ENCODE measurements at regions not wholly inside any gene's neighbourhood (a gene's known extent, or its start where the extent isn't known, plus 50 kb on each side); places are given as distances from the start of the nearest gene placed in this dataset.

GRCh38 chr9:78122631-78123030 is 91.0 kb upstream of the GNAQ start:
- WGBS, 2 donors, result 52 to 53% methylated on average over 5 of the region's 5 CpGs
- no peak overlapping the region for H3K4me3 ChIP-seq
- TF ChIP-seq, protein P1, sequence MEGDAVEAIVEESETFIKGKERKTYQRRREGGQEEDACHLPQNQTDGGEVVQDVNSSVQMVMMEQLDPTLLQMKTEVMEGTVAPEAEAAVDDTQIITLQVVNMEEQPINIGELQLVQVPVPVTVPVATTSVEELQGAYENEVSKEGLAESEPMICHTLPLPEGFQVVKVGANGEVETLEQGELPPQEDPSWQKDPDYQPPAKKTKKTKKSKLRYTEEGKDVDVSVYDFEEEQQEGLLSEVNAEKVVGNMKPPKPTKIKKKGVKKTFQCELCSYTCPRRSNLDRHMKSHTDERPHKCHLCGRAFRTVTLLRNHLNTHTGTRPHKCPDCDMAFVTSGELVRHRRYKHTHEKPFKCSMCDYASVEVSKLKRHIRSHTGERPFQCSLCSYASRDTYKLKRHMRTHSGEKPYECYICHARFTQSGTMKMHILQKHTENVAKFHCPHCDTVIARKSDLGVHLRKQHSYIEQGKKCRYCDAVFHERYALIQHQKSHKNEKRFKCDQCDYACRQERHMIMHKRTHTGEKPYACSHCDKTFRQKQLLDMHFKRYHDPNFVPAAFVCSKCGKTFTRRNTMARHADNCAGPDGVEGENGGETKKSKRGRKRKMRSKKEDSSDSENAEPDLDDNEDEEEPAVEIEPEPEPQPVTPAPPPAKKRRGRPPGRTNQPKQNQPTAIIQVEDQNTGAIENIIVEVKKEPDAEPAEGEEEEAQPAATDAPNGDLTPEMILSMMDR (IDR thresholded peaks at IDR 0.05), result no peak
- no peak for TF ChIP-seq POLR2A (IDR thresholded peaks at IDR 0.05)
- H3K27me3 ChIP-seq, result peaks cover 0 to 4% (median 0%) of the 10 kb centered on the region in 4 donors
- no peak overlapping the region for H3K27ac ChIP-seq
- no peaks in the 10 kb centered on the region for H3K9me3 ChIP-seq
- no peak for DNase-seq
- H3K4me1 ChIP-seq, result peaks cover 0 to 8% (median 4%) of the 10 kb centered on the region in 3 donors
- intact Hi-C loops (cut with DNase I), result no loop called here
- no peaks in the 10 kb centered on the region for H3K36me3 ChIP-seq

GRCh38 chr9:78121488-78121887 is 89.9 kb upstream of the GNAQ start:
- WGBS, 2 donors, result 50 to 62% methylated on average over 4 of the region's 4 CpGs
- DNase-seq, result no peak
- intact Hi-C loops (cut with DNase I), result no loop called here
- no peak overlapping the region for H3K27ac ChIP-seq
- peaks cover 0 to 8% (median 4%) of the 10 kb centered on the region in 3 donors for H3K4me1 ChIP-seq
- TF ChIP-seq, protein P1 (IDR thresholded peaks at IDR 0.05), result peak in 5 of 6 experiments; percentile 32 to 69 (median 50)
- no peak for TF ChIP-seq POLR2A (IDR thresholded peaks at IDR 0.05)
- no peak overlapping the region for H3K4me3 ChIP-seq
- H3K27me3 ChIP-seq, result no peaks in the 10 kb centered on the region
- H3K9me3 ChIP-seq, result no peaks in the 10 kb centered on the region
- H3K36me3 ChIP-seq, result no peaks in the 10 kb centered on the region

GRCh38 chr9:78118742-78119473 is 87.3 kb upstream of the GNAQ start:
- Histone ChIP-seq H3K4me3 (no peak overlapping the region), H3K4me1 (peaks cover 0 to 8% (median 4%) of the 10 kb centered on the region in 3 donors), H3K36me3 (no peaks in the 10 kb centered on the region), H3K27ac (no peak overlapping the region), H3K27me3 (no peaks in the 10 kb centered on the region), H3K9me3 (no peaks in the 10 kb centered on the region)
- TF ChIP-seq POLR2A (IDR thresholded peaks at IDR 0.05), result no peak
- TF ChIP-seq, protein P1 (IDR thresholded peaks at IDR 0.05), result no peak
- 14 to 28% methylated on average over 2 of the region's 2 CpGs for WGBS, 2 donors
- intact Hi-C loops (cut with DNase I), result no loop called here
- DNase-seq, result no peak

DNA sequence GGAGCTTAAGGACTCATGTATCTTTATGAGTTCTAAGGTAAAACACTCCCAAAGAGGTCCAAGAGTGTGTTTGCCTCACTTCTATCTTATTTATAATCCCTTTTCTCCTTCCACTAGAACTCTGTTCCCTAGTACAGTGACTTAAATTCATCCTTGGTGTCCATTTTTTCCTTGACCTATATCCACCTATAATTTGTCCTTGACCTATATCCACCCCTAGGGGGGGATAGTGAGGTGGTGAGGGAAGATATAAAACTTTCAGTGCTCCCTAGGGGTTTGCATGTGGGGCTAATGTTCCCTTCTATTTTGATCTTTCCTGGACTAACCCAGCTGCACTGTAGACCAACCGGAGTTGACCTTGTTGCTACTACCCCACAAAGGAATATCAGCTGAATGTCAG is 83.5 kb upstream of the GNAQ start:
- intact Hi-C loops (cut with DNase I), result no loop called here
- DNase-seq, result no peak
- no peak overlapping the region for H3K4me3 ChIP-seq
- H3K4me1 ChIP-seq, result peaks cover 0 to 8% (median 4%) of the 10 kb centered on the region in 3 donors
- no peak overlapping the region for H3K27ac ChIP-seq
- no peaks in the 10 kb centered on the region for H3K27me3 ChIP-seq
- H3K9me3 ChIP-seq, result no peaks in the 10 kb centered on the region
- H3K36me3 ChIP-seq, result no peaks in the 10 kb centered on the region
- 44 to 88% methylated on average over 1 of the region's 1 CpG for WGBS, 2 donors
- TF ChIP-seq POLR2A (IDR thresholded peaks at IDR 0.05), result no peak
- TF ChIP-seq, protein P1 (IDR thresholded peaks at IDR 0.05), result peak in 3 of 6 experiments; percentile 8 to 13 (median 10)

DNA sequence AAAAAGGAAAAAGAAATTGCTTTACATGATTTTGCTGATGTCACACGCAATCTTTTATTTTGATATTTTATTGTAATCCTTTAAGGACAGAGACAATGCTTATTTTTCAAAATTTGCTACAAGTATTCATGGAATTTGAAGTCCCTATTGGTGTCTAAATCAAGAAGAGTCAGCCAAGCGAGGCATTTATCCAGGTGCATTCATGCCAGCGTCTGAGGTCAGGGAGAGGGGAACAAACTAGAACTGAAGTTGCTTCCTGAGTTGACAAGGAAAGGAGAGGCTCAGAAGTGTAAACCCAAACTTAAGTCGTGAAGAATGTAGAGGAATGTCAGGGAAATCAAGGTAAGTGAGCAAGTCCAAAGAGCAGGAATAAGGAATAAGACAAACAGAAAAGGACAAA is 83.0 kb upstream of the GNAQ start:
- WGBS, 2 donors, result 61 to 68% methylated on average over 4 of the region's 4 CpGs

More for the DNA sequence above, 83.0 kb upstream of the GNAQ start:
- Histone ChIP-seq H3K27ac (no peak overlapping the region), H3K4me1 (peaks cover 0 to 5% (median 4%) of the 10 kb centered on the region in 3 donors), H3K27me3 (no peaks in the 10 kb centered on the region), H3K4me3 (no peak overlapping the region), H3K36me3 (no peaks in the 10 kb centered on the region), H3K9me3 (no peaks in the 10 kb centered on the region)
- DNase-seq, result no peak
- intact Hi-C loops (cut with DNase I), result no loop called here
- TF ChIP-seq POLR2A (IDR thresholded peaks at IDR 0.05), result no peak
- TF ChIP-seq, protein P1 (IDR thresholded peaks at IDR 0.05), result no peak
